Right atrium auricular region (tissue), 2 donors: ENCODE measurements at regions not wholly inside any gene's neighbourhood (a gene's known extent, or its start where the extent isn't known, plus 50 kb on each side); places are given as distances from the start of the nearest gene placed in this dataset.

Experiments
- DNase-seq: peaks from one replicate; pipeline ENCODE4 v3.0.0-alpha.2; 2019; ENCODE audit warnings: low spot score
- H3K27ac ChIP-seq, 2 donors: fragments of 200-600 bp; sonication (generic); 1 replicate in 1 of 2; 2 replicates in 1 of 2; pipeline ENCODE4 v1.5.1; 2016 to 2019
- H3K27me3 ChIP-seq, 2 donors: fragments of 200-600 bp; sonication (generic); one replicate each; pipeline versions ENCODE4 v1.5.1 to v1.6.0; 2017 to 2019
- H3K36me3 ChIP-seq: fragments of 200-600 bp; sonication (generic); one replicate; pipeline ENCODE4 v1.5.1; 2016
- H3K4me1 ChIP-seq, 2 donors: fragments of 200-600 bp; sonication (generic); one replicate each; pipeline versions ENCODE4 v1.5.1 to v1.6.0; 2017 to 2019
- H3K4me3 ChIP-seq, 2 donors: fragments of 200-600 bp; sonication (generic); 1 replicate in 1 of 2; 2 replicates in 1 of 2; pipeline ENCODE4 v1.5.1; 2017 to 2019; ENCODE audit warnings: mild to moderate bottlenecking in 1 of 2, moderate library complexity in 1 of 2
- H3K9me3 ChIP-seq, 2 donors: fragments of 200-600 bp; sonication (generic); one replicate each; pipeline ENCODE4 v1.5.1; 2019
- CTCF ChIP-seq, 2 donors: fragments of 200-600 bp; sonication (generic); IDR thresholded peaks; one replicate each; pipeline ENCODE4 v1.5.1; 2019; ENCODE audit warnings: antibody characterized with exemption in 2 of 2

GRCh38 chr3:31077826-31078225 lies 183.4 kb upstream of the GADL1 start:
- H3K4me3 ChIP-seq, result no peak overlapping the region

GRCh38 chr3:31079689-31080088 lies 185.2 kb upstream of the GADL1 start:
- H3K36me3 ChIP-seq, result no peaks in the 10 kb centered on the region
- no peak for DNase-seq
- no peak overlapping the region for H3K4me3 ChIP-seq
- H3K9me3 ChIP-seq, result no peaks in the 10 kb centered on the region
- no peak for TF ChIP-seq CTCF (IDR thresholded peaks at IDR 0.05)
- H3K27ac ChIP-seq, result no peak overlapping the region
- H3K27me3 ChIP-seq, result no peaks in the 10 kb centered on the region
- no peaks in the 10 kb centered on the region for H3K4me1 ChIP-seq

More at GRCh38 chr3:31077826-31078225, 183.4 kb upstream of the GADL1 start:
- DNase-seq, result no peak
- Histone ChIP-seq H3K36me3 (no peaks in the 10 kb centered on the region), H3K9me3 (no peaks in the 10 kb centered on the region), H3K27me3 (no peaks in the 10 kb centered on the region), H3K4me1 (no peaks in the 10 kb centered on the region), H3K27ac (no peak overlapping the region)
- no peak for TF ChIP-seq CTCF (IDR thresholded peaks at IDR 0.05)

- H3K27me3 ChIP-seq, result no peaks in the 10 kb centered on the region
- no peaks in the 10 kb centered on the region for H3K36me3 ChIP-seq
- H3K4me3 ChIP-seq, result no peak overlapping the region
- H3K4me1 ChIP-seq, result no peaks in the 10 kb centered on the region
- no peak overlapping the region for H3K27ac ChIP-seq
- DNase-seq, result no peak
- no peaks in the 10 kb centered on the region for H3K9me3 ChIP-seq
- TF ChIP-seq CTCF (IDR thresholded peaks at IDR 0.05), result no peak
Observed at GRCh38 chr3:31081018-31081662, 186.7 kb upstream of the GADL1 start.

GRCh38 chr3:31086148-31086547 lies 191.7 kb upstream of the GADL1 start:
- Histone ChIP-seq H3K27me3 (no peaks in the 10 kb centered on the region), H3K4me1 (no peaks in the 10 kb centered on the region), H3K4me3 (no peak overlapping the region), H3K9me3 (no peaks in the 10 kb centered on the region), H3K27ac (no peak overlapping the region), H3K36me3 (no peaks in the 10 kb centered on the region)
- no peak for DNase-seq
- no peak for TF ChIP-seq CTCF (IDR thresholded peaks at IDR 0.05)

- DNase-seq, result no peak
- Histone ChIP-seq H3K9me3 (no peaks in the 10 kb centered on the region), H3K4me1 (no peaks in the 10 kb centered on the region), H3K27ac (no peak overlapping the region), H3K4me3 (no peak overlapping the region), H3K36me3 (no peaks in the 10 kb centered on the region), H3K27me3 (no peaks in the 10 kb centered on the region)
- TF ChIP-seq CTCF (IDR thresholded peaks at IDR 0.05), result no peak
Observed at GRCh38 chr3:31086698-31087097, 192.2 kb upstream of the GADL1 start.

GRCh38 chr3:31091748-31092147 lies 197.3 kb upstream of the GADL1 start:
- Histone ChIP-seq H3K9me3 (no peaks in the 10 kb centered on the region), H3K36me3 (no peaks in the 10 kb centered on the region), H3K27ac (no peak overlapping the region), H3K27me3 (no peaks in the 10 kb centered on the region), H3K4me3 (no peak overlapping the region), H3K4me1 (no peaks in the 10 kb centered on the region)
- no peak for DNase-seq
- no peak for TF ChIP-seq CTCF (IDR thresholded peaks at IDR 0.05)
